Skeletal muscle satellite cell (primary cell): ENCODE measurements at regions not wholly inside any gene's neighbourhood (a gene's known extent, or its start where the extent isn't known, plus 50 kb on each side); places are given as distances from the start of the nearest gene placed in this dataset.

Experiments used
- H3K27me3 ChIP-seq: 2 replicates; pipeline ENCODE4 v1.7.0; 2013; ENCODE audit warnings: low read length; ENCODE audit not compliant: control insufficient read depth, insufficient read depth
- H3K36me3 ChIP-seq: 2 replicates; pipeline ENCODE4 v1.7.0; 2013; ENCODE audit warnings: mild to moderate bottlenecking, control low read depth, low read length; ENCODE audit not compliant: insufficient read depth
- H3K4me1 ChIP-seq: 2 replicates; pipeline ENCODE4 v1.7.0; 2013; ENCODE audit warnings: low read length; ENCODE audit not compliant: control insufficient read depth, insufficient read depth
- H3K4me2 ChIP-seq: 2 replicates; pipeline ENCODE4 v1.7.0; 2013; ENCODE audit warnings: mild to moderate bottlenecking, low read length
- H3K4me3 ChIP-seq: 2 replicates; pipeline ENCODE4 v1.7.0; 2013; ENCODE audit warnings: low read length
- H3K9ac ChIP-seq: 2 replicates; pipeline ENCODE4 v1.7.0; 2013; ENCODE audit warnings: mild to moderate bottlenecking, low read depth, low read length, moderate library complexity
- H3K9me3 ChIP-seq: replicated peaks from 2 replicates; pipeline ENCODE4 v1.7.0; 2013; ENCODE audit warnings: mild to moderate bottlenecking, control low read depth, low read length

- Histone ChIP-seq H3K9ac (no peak overlapping the region), H3K27me3 (no peaks in the 10 kb centered on the region), H3K4me1 (peaks cover 18% of the 10 kb centered on the region), H3K4me3 (no peak overlapping the region), H3K9me3 (no peaks in the 10 kb centered on the region), H3K36me3 (no peaks in the 10 kb centered on the region), H3K4me2 (no peak overlapping the region)
These were observed 422.5 kb downstream of the FOXO1 start for GRCh38 chr13:40243982-40244381.

GRCh38 chr13:40245567-40245966 is 420.9 kb downstream of the FOXO1 start:
- no peaks in the 10 kb centered on the region for H3K27me3 ChIP-seq
- H3K9me3 ChIP-seq, result no peaks in the 10 kb centered on the region
- H3K9ac ChIP-seq, result no peak overlapping the region
- no peak overlapping the region for H3K4me2 ChIP-seq
- peaks cover 18% of the 10 kb centered on the region for H3K4me1 ChIP-seq
- no peaks in the 10 kb centered on the region for H3K36me3 ChIP-seq
- no peak overlapping the region for H3K4me3 ChIP-seq

GRCh38 chr13:40247845-40248244 is 418.6 kb downstream of the FOXO1 start:
- H3K9ac ChIP-seq, result no peak overlapping the region
- no peaks in the 10 kb centered on the region for H3K27me3 ChIP-seq
- no peaks in the 10 kb centered on the region for H3K9me3 ChIP-seq
- H3K4me1 ChIP-seq, result peaks cover 22% of the 10 kb centered on the region
- no peak overlapping the region for H3K4me3 ChIP-seq
- H3K36me3 ChIP-seq, result no peaks in the 10 kb centered on the region
- H3K4me2 ChIP-seq, result no peak overlapping the region

GRCh38 chr13:40251343-40252032 is 415.0 kb downstream of the FOXO1 start:
- no peaks in the 10 kb centered on the region for H3K36me3 ChIP-seq
- H3K9me3 ChIP-seq, result no peaks in the 10 kb centered on the region
- H3K4me2 ChIP-seq, result no peak overlapping the region
- H3K4me3 ChIP-seq, result no peak overlapping the region
- H3K27me3 ChIP-seq, result no peaks in the 10 kb centered on the region
- H3K9ac ChIP-seq, result no peak overlapping the region
- peaks cover 13% of the 10 kb centered on the region for H3K4me1 ChIP-seq

- Histone ChIP-seq H3K4me2 (no peak overlapping the region), H3K36me3 (no peaks in the 10 kb centered on the region), H3K4me1 (peaks cover 13% of the 10 kb centered on the region), H3K27me3 (no peaks in the 10 kb centered on the region), H3K9ac (no peak overlapping the region), H3K9me3 (no peaks in the 10 kb centered on the region), H3K4me3 (no peak overlapping the region)
These were observed 414.2 kb downstream of the FOXO1 start for GRCh38 chr13:40252241-40252640.

GRCh38 chr13:40252676-40253075 is 413.8 kb downstream of the FOXO1 start:
- Histone ChIP-seq H3K4me3 (no peak overlapping the region), H3K36me3 (no peaks in the 10 kb centered on the region), H3K27me3 (no peaks in the 10 kb centered on the region), H3K9me3 (no peaks in the 10 kb centered on the region), H3K9ac (no peak overlapping the region), H3K4me1 (peaks cover 9% of the 10 kb centered on the region), H3K4me2 (no peak overlapping the region)

GRCh38 chr13:40254394-40254793 is 412.0 kb downstream of the FOXO1 start:
- H3K4me2 ChIP-seq, result no peak overlapping the region
- peaks cover 5% of the 10 kb centered on the region for H3K4me1 ChIP-seq
- no peak overlapping the region for H3K9ac ChIP-seq
- H3K9me3 ChIP-seq, result no peaks in the 10 kb centered on the region
- no peaks in the 10 kb centered on the region for H3K36me3 ChIP-seq
- no peak overlapping the region for H3K4me3 ChIP-seq
- no peaks in the 10 kb centered on the region for H3K27me3 ChIP-seq

- no peak overlapping the region for H3K9ac ChIP-seq
- no peaks in the 10 kb centered on the region for H3K27me3 ChIP-seq
These were observed 410.9 kb downstream of the FOXO1 start for GRCh38 chr13:40255551-40255950.

GRCh38 chr13:40259899-40260298 is 406.5 kb downstream of the FOXO1 start:
- H3K27me3 ChIP-seq, result no peaks in the 10 kb centered on the region
- no peak overlapping the region for H3K4me2 ChIP-seq
- H3K4me3 ChIP-seq, result no peak overlapping the region
- H3K9me3 ChIP-seq, result no peaks in the 10 kb centered on the region
- H3K36me3 ChIP-seq, result no peaks in the 10 kb centered on the region
- H3K9ac ChIP-seq, result no peak overlapping the region
- H3K4me1 ChIP-seq, result peaks cover 9% of the 10 kb centered on the region

More at GRCh38 chr13:40255551-40255950, 410.9 kb downstream of the FOXO1 start:
- no peak overlapping the region for H3K4me2 ChIP-seq
- no peaks in the 10 kb centered on the region for H3K36me3 ChIP-seq
- H3K4me1 ChIP-seq, result peaks cover 13% of the 10 kb centered on the region
- H3K9me3 ChIP-seq, result no peaks in the 10 kb centered on the region
- no peak overlapping the region for H3K4me3 ChIP-seq

GRCh38 chr13:40261336-40261735 is 405.1 kb downstream of the FOXO1 start:
- no peaks in the 10 kb centered on the region for H3K9me3 ChIP-seq
- H3K36me3 ChIP-seq, result no peaks in the 10 kb centered on the region
- H3K27me3 ChIP-seq, result no peaks in the 10 kb centered on the region

GRCh38 chr13:40261947-40262346 is 404.5 kb downstream of the FOXO1 start:
- no peak overlapping the region for H3K4me2 ChIP-seq

More at GRCh38 chr13:40261336-40261735, 405.1 kb downstream of the FOXO1 start:
- peaks cover 9% of the 10 kb centered on the region for H3K4me1 ChIP-seq
- H3K4me3 ChIP-seq, result no peak overlapping the region
- H3K9ac ChIP-seq, result no peak overlapping the region
- no peak overlapping the region for H3K4me2 ChIP-seq

GRCh38 chr13:40269086-40269485 is 397.4 kb downstream of the FOXO1 start:
- Histone ChIP-seq H3K4me2 (no peak overlapping the region), H3K9ac (no peak overlapping the region), H3K4me3 (no peak overlapping the region), H3K36me3 (no peaks in the 10 kb centered on the region), H3K9me3 (no peaks in the 10 kb centered on the region), H3K27me3 (no peaks in the 10 kb centered on the region), H3K4me1 (peaks cover 23% of the 10 kb centered on the region)

More at GRCh38 chr13:40261947-40262346, 404.5 kb downstream of the FOXO1 start:
- Histone ChIP-seq H3K4me1 (peaks cover 9% of the 10 kb centered on the region), H3K36me3 (no peaks in the 10 kb centered on the region), H3K4me3 (no peak overlapping the region), H3K9me3 (no peaks in the 10 kb centered on the region), H3K9ac (no peak overlapping the region), H3K27me3 (no peaks in the 10 kb centered on the region)
